GM12872 (cell line): ENCODE measurements at regions not wholly inside any gene's neighbourhood (a gene's known extent, or its start where the extent isn't known, plus 50 kb on each side); places are given as distances from the start of the nearest gene placed in this dataset.

Source experiments
- CTCF ChIP-seq: IDR thresholded peaks from 3 replicates; pipeline ENCODE4 v1.5.1; 2011; ENCODE audit warnings: low read depth, mild to moderate bottlenecking, low read length, moderate library complexity; ENCODE audit not compliant: insufficient read depth

GRCh38 chr18:45342653-45343052 is 272.6 kb upstream of the SLC14A2 start:
- no peak for TF ChIP-seq CTCF

DNA sequence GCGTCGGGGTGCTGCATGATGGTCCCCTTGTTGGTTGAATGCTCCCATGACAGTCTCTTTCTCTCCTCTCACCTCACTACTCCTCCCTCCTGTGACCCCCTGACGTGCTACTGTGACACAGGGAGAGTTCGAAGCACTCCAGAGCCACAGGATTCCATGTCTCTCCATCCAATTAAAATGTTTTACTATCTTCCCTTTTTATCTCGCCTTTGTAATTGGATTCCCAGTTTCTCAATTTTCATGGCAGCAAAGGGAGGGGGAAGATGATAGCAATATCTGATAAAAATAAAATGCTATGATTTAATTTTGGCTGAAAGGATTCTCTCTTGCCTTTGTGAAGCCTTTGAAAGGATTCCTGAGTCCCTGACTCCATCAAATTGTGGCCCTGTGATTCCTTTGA is 271.9 kb upstream of the SLC14A2 start:
- TF ChIP-seq CTCF: no peak

DNA sequence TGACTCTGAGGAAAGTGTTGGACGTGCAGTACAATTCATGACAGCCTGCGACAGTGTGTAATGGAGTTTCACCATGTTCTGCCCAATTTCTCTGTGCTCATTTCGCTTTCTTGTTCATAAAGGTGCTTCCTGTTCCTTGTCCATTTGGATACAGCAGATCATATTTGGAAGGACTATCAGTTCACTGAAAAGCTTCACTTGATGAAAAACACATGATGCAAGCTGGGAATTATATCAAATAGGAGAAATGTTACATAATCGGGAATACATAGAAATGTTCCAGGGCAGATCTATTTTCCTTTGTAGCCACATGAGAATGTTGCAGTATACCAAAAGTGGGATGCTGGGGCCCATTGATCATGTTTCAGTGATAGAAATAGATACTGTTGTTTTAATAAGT is 266.3 kb upstream of the SLC14A2 start:
- no peak for TF ChIP-seq CTCF

- no peak for TF ChIP-seq CTCF
Measured at GRCh38 chr18:45349467-45349866, 265.8 kb upstream of the SLC14A2 start.

DNA sequence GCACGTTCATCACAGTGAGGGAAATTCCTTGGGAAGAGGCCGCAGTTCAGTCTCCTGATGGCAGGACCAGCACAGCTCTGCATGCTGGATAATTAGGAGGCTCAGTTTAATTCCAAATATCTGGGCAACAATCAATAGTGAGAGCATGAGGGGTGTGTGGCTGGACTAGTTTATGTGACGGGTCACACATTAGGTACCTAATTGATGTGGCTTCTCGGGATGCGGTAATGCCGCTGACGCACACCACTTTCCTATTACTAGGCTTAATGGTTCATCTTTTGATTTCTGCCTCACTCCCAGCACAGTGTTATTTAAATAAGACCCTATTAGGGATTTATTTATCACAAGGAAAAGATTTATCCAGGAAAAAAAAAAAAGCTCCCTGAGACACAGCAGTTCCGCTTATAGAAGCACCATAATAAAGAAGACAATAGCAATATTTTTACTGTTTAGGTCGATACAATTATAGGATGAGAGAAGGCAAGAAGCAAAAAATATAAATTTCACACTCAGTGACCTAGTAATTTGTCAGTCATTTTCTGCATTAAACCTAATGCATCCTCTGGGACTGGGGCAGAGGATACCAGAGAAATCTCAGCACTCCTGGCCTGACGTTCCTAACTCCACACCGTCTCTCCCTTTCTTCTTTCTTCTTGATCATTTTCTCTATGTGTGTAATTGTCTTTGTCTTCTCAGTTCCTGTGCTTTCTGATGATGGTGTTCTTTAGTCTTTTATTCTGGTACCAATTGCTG is 264.7 kb upstream of the SLC14A2 start:
- no peak for TF ChIP-seq CTCF

DNA sequence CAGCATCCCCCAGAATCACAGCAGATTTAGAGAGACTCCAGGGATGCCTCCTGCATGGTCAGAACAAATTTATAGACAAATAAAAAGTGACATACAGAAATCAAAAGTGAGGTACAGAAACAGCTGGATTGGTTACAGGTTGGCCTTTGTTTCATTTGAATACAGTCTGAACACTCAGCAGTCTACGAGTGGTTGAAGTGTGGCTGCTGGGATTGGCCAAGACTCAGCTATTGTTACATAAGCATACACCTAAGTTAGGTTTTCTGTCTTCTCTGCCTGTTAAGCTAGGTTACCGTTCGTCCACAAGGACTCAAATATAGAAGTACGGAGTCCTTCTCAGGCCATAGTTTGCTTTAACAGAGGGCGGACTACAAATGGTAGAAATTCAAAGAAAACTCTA is 262.4 kb upstream of the SLC14A2 start:
- no peak for TF ChIP-seq CTCF

- TF ChIP-seq CTCF: no peak
Measured at GRCh38 chr18:45353530-45353929, 261.7 kb upstream of the SLC14A2 start.
